Ureter (tissue), 1 donor: ENCODE measurements at regions not wholly inside any gene's neighbourhood (a gene's known extent, or its start where the extent isn't known, plus 50 kb on each side); places are given as distances from the start of the nearest gene placed in this dataset.

Source experiments
- DNase-seq: peaks from one replicate; pipeline ENCODE4 v3.0.0-alpha.2; 2020; ENCODE audit warnings: low spot score
- donor health status: DM: yes; HTN: yes; CAD: no.

DNA sequence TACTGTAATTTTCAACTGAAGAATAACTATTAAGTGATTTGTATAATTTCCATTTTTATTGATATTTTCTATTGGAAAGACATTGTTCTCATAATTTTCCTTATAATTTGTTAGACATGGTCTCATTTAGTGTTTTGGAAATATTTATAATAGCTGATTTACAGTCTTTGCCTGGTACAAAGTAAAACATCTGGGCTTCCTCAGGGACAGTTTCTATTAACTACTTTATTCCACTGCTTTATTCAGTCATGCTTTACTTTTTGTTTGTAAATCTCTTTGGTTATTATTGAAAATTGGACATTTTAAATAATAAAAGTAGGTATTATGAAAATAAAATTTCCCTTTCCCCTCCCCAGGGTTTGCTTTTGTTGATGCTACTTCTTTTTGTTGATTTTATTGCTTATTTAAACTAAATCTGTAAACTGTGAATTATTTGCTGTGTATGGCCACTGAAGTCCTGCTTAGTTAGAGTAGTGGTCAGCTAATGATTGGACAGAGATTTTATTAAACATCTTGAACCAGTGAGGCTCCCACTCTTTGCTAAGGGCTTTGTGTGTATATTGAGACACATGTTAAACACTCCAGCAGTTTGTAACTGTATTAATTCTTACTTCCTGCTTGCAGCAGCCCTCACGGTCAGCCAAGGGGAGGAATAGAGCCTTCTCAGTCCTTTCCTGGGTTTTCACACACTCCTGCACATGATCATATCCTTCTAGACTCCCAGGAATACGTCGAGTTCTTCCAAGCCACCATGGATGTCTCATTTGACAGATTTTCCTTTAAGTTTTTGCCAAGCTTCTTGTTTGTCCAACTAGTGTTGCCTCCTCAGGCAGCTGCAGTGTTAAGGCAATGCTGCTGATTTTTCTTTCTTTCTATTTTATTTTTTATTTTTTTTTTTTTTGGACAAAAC is 994.6 kb upstream of the PRMT6 start:
- no peak for DNase-seq

DNA sequence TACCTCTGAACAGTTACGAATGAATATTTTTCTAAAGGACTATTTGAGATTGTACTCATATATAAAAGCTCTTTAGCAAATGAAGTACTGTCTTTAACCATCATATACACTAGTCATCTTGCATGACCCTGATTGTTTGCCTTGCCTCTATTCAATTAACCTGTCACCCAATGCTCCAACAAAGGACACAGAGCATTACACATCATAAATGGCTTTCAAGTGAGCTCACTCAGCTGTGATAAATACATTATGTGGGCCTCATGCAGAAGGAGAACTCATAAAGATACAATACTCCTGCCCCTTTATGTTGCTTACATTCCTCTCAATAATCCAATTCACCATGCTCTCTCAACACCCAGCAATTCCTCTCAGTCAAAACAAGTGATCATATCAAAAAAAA is 993.0 kb upstream of the PRMT6 start:
- DNase-seq: no peak

GRCh38 chr1:106072909-106073600 is 983.4 kb upstream of the PRMT6 start:
- no peak for DNase-seq

GRCh38 chr1:106080608-106081325 is 975.7 kb upstream of the PRMT6 start:
- DNase-seq: no peak

GRCh38 chr1:106111044-106111443 is 945.4 kb upstream of the PRMT6 start:
- no peak for DNase-seq

- no peak for DNase-seq
Measured at GRCh38 chr1:106113851-106114250, 942.6 kb upstream of the PRMT6 start.

GRCh38 chr1:106120789-106121188 is 935.7 kb upstream of the PRMT6 start:
- no peak for DNase-seq

DNA sequence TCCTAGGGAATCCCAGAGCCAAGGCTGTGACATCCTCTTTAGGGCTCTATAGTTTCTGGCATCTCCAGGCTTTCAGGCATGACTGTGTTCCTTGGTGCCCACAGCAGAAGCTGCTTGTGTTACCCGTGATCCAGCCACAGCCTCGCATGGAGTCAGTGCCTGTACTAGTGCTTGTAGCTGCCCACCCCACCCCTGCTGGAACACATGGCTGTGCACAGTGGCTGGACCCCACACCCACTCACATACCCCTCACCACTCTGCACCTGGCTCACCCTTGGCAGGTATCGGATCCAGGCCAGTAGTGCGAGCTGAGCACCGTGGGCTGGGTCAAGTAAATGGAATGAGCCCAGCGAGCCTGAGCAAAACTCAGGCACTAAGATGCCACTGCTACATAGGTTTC is 934.7 kb upstream of the PRMT6 start:
- DNase-seq: no peak

GRCh38 chr1:106134561-106134960 is 921.9 kb upstream of the PRMT6 start:
- no peak for DNase-seq

GRCh38 chr1:106173101-106173500 is 883.4 kb upstream of the PRMT6 start:
- no peak for DNase-seq

DNA sequence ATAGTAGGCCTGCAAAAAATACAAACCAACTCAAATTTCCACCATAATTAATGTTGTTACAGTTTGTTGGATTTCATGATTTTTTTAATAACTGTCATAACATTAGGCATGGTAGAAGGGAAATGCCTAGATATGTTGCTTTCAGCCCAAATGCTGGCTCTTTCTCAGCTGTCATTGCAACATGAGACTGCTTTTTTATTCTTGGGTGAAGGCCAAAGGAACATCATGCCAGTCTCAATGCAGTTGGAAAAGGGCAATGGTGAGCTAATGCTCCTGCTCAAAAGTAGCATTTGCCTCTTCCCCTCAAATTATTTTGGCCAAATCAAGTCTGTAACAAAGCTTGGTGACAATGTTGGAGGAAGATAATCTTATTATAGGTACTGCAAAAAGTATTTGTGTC is 877.7 kb upstream of the PRMT6 start:
- DNase-seq: no peak

- no peak for DNase-seq
Measured at GRCh38 chr1:106181866-106182265, 874.6 kb upstream of the PRMT6 start.

DNA sequence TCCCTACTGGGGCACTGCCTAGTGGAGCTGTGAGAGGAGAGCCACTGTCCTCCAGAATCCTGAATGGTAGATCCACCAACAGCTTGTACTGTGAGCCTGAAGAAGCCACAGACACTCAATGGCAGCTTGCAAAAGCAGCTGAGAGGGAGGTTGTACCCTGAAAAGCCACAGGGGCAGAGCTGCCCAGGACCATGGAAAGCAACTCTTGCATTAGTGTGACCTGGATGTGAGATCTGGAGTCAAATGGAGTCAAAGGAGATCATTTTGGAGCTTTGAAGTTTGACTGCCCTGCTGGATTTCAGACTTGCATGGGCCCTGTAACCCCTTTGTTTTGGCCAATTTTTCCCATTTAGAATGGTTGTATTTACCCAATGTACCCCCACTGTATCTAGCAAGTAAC is 871.4 kb upstream of the PRMT6 start:
- DNase-seq: no peak

- no peak for DNase-seq
Measured at GRCh38 chr1:106189780-106190179, 866.7 kb upstream of the PRMT6 start.

DNA sequence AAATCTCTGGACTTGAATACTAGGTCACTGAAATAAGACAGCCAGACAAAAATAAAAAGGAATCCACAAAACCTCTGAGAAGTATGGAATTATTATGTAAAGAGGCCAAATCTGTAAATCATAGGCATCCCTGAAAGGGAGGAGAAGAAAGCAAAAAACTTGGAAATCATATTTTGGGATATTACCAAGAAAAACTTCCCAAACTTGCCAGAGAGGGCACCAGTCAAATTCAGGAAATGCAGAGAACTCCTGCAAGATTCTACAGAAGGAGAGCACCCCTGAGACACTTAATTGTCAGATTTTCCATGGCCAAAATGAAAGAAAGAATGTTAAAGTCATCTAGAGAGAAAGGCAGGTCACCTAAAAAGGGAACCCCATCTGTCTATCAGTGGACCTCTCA is 862.3 kb upstream of the PRMT6 start:
- no peak for DNase-seq

DNA sequence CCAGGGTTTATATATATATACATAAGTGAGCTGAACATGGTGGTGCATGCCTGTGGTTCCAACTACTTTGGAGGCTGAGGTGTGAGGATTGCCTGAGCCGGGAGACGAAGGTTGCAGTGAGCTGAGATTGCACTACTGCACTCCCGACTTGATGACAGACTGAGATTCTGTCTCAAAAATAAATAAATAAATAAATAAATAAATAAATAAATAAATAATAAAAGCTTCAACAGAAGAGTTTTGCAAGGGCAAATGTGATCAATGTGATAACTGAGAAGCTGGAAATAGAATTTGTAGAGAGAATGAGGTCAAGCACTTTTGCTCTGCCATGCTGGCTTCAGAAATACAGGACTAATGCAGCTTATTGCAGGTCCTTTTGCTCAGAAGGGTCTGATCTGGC is 855.8 kb upstream of the PRMT6 start:
- no peak for DNase-seq

DNA sequence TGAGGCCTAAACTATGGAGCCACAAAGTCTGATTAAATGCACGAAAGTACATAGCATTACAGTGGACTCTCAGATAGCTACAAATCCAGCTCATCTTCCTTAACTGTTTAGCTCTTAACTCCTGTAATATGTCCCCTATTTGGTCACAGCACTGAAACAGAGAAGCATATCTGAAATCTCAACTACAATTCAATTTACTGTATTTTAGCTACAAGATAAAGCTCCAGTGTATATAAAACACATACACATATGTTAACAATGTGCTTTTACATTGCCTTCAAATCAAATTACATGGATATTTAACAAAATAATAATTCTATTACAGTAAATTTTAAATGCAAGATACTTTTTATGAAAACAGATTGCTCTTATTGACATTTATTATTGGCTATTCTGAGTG is 849.3 kb upstream of the PRMT6 start:
- DNase-seq: no peak

- DNase-seq: no peak
Measured at GRCh38 chr1:106217765-106218164, 838.7 kb upstream of the PRMT6 start.

GRCh38 chr1:106222403-106222802 is 834.1 kb upstream of the PRMT6 start:
- DNase-seq: no peak

DNA sequence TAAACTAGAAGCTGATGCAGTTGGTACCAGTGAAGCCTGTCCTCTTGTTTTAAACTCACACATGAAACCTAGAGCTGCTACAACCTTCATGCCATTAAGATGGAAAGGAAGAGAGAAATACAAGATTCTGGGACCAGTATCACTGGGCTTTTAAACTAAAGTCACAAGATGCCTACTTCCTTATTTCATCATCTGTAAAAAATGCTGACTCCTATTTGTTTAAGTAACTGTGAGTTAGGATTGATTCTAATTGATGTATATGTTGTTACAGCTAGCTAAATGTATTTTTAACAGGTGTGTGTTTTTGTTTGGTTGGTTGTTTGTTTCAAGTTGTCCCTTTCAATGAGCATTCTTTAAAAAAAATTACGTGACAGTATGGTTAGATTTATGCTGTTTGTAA is 833.3 kb upstream of the PRMT6 start:
- DNase-seq: no peak

- no peak for DNase-seq
Measured at GRCh38 chr1:106224426-106224825, 832.0 kb upstream of the PRMT6 start.

DNA sequence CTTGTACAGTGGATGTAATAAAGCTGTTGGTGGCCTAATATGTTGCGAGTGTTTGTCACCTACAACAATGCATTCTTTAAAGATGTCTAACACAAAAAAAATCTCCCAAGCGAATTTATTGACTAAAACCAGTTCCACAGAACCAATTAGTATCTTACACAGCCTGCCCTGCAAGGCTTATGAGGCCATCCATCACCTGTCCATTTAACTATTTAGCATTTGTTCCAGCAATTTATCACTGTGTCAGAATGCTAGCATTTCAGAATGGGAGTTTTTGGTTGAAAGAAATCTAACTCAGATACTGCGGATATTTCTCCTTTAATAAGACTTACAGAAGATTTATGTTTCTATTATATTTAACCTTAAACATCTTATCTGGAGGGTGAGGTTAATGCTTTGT is 831.1 kb upstream of the PRMT6 start:
- DNase-seq: no peak

GRCh38 chr1:106226550-106226949 is 829.9 kb upstream of the PRMT6 start:
- no peak for DNase-seq
